ENCODE measurements at regions not wholly inside any gene's neighbourhood (a gene's known extent, or its start where the extent isn't known, plus 50 kb on each side); places are given as distances from the start of the nearest gene placed in this dataset.

DNA sequence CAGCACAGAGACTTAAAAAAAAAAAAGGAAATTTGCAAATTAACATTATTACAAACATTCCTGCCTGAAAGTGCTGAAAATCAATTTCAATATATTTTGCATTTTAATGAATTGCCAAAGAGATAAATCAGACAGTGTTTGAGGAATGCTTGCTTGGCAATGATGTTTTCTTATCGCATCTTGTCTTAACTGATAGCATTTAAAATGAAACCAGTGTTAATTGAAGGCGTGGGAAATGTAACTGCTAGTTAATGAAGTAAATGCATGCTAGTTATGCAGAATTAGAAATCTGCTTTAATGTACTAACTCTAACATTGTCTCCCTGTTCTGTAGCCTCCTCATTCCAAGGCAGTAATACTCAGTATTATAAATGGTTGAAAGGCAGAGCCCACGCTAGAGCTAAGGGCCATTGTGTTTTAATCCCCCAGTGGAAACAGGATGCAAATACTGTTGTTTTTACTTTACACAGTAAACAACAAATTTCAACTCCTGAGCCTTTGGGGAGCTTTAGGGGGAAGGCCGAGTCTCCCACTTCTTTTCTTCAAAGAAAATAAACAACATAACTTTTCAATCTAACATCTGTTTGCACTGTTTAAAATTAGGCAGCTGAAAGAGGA, 586.9 kb downstream of the TLE4 start:
- WGBS (ENCODE audit: insufficient coverage, insufficient replicate concordance, low lambda C conversion rate, missing lambda C conversion rate) = 3% methylated on average over 4 of the region's 4 CpGs
- FAIRE-seq (no peak), DNase-seq (ENCODE audit: low read depth, low spot score) (no peak), ATAC-seq (no peak)
- Histone ChIP-seq H3K27me3 (replicated peaks in 1 of 2; ENCODE audit: control insufficient read depth in 2 of 2, insufficient read depth in 2 of 2, low read length in 1 of 2) (no peaks in the 10 kb centered on the region), H3K9me3 (replicated peaks; ENCODE audit: control insufficient read depth, insufficient read depth, low read length) (no peaks in the 10 kb centered on the region), H3K36me3 (ENCODE audit: control insufficient read depth in 2 of 2, insufficient read depth in 2 of 2, low read length in 1 of 2) (no peaks in the 10 kb centered on the region), H3K4me1 (ENCODE audit: control insufficient read depth, insufficient read depth, low read length) (no peaks in the 10 kb centered on the region), H3K79me2 (ENCODE audit: control insufficient read depth, insufficient read depth, low read length) (no peaks in the 10 kb centered on the region), H3K9ac (ENCODE audit: control insufficient read depth, insufficient read depth, low read length) (no peak overlapping the region), H3K4me3 (no peak overlapping the region), H3K4me2 (ENCODE audit: control insufficient read depth, insufficient read depth) (no peak overlapping the region), H4K20me1 (ENCODE audit: control insufficient read depth, insufficient read depth) (no peaks in the 10 kb centered on the region), H2AFZ (ENCODE audit: control insufficient read depth, low read depth, low read length) (no peak overlapping the region), H3K27ac (ENCODE audit: control insufficient read depth, insufficient read depth) (no peak overlapping the region)
- CTCF ChIA-PET = no interaction called here
- in situ Hi-C loops (cut with MboI) (no loop called here), intact Hi-C loops (cut with micrococcal nuclease; ENCODE audit: unreplicated experiment) (no loop called here)
- no TSS peak for BruUV-seq (replicated peaks)
- SMC1A ChIA-PET (ENCODE audit: uncharacterized antibody, unreplicated experiment) = interaction anchor here (0.6 kb wide), 1 partner anchor 498 kb away, joined by 3 read pairs; no protein-coding TSS in a partner anchor
- POLR2A ChIA-PET = no interaction called here
- no peak for TF ChIP-seq MTA3 (IDR thresholded peaks at IDR 0.05; ENCODE audit: borderline replicate concordance, low read length)
- TF ChIP-seq MTA2 (IDR thresholded peaks at IDR 0.05; ENCODE audit: low read depth) = no peak
- TF ChIP-seq, protein P1, sequence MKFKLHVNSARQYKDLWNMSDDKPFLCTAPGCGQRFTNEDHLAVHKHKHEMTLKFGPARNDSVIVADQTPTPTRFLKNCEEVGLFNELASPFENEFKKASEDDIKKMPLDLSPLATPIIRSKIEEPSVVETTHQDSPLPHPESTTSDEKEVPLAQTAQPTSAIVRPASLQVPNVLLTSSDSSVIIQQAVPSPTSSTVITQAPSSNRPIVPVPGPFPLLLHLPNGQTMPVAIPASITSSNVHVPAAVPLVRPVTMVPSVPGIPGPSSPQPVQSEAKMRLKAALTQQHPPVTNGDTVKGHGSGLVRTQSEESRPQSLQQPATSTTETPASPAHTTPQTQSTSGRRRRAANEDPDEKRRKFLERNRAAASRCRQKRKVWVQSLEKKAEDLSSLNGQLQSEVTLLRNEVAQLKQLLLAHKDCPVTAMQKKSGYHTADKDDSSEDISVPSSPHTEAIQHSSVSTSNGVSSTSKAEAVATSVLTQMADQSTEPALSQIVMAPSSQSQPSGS (IDR thresholded peaks at IDR 0.05; ENCODE audit: low read length) = no peak
- no peak for TF ChIP-seq IRF4 (IDR thresholded peaks at IDR 0.05; ENCODE audit: low read depth, low read length)
- no peak for TF ChIP-seq RB1 (IDR thresholded peaks at IDR 0.05; ENCODE audit: borderline replicate concordance)
- TF ChIP-seq, protein P2, sequence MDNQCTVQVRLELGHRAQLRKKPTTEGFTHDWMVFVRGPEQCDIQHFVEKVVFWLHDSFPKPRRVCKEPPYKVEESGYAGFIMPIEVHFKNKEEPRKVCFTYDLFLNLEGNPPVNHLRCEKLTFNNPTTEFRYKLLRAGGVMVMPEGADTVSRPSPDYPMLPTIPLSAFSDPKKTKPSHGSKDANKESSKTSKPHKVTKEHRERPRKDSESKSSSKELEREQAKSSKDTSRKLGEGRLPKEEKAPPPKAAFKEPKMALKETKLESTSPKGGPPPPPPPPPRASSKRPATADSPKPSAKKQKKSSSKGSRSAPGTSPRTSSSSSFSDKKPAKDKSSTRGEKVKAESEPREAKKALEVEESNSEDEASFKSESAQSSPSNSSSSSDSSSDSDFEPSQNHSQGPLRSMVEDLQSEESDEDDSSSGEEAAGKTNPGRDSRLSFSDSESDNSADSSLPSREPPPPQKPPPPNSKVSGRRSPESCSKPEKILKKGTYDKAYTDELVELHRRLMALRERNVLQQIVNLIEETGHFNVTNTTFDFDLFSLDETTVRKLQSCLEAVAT (IDR thresholded peaks at IDR 0.05) = no peak
- TF ChIP-seq NFIC (IDR thresholded peaks at IDR 0.05; ENCODE audit: low read depth, low read length) = no peak
- no peak for TF ChIP-seq SMAD1 (IDR thresholded peaks at IDR 0.05; ENCODE audit: low read depth, partially characterized antibody)
- no peak for TF ChIP-seq EP300 (IDR thresholded peaks at IDR 0.05; ENCODE audit: borderline replicate concordance in 1 of 2, control insufficient read depth in 1 of 2, low read depth in 2 of 2, low read length in 2 of 2)
- TF ChIP-seq TAF1 (IDR thresholded peaks at IDR 0.05; ENCODE audit: borderline replicate concordance, low read depth, low read length) = no peak
- RAD21 ChIA-PET (ENCODE audit: unreplicated experiment) = no interaction called here

Data from GM12878 (cell line).